ENCODE measurements at regions not wholly inside any gene's neighbourhood (a gene's known extent, or its start where the extent isn't known, plus 50 kb on each side); places are given as distances from the start of the nearest gene placed in this dataset.

GRCh38 chr2:20144196-20144595 lies 80.7 kb downstream of the SDC1 start:
- Histone ChIP-seq H3K4me3 (ENCODE audit: insufficient read depth, low read length) (no peak overlapping the region), H3K27me3 (ENCODE audit: insufficient read depth, low read length) (no peaks in the 10 kb centered on the region), H2AFZ (ENCODE audit: low read length) (no peak overlapping the region), H3K4me1 (ENCODE audit: insufficient read depth, low read length) (peaks cover 25% of the 10 kb centered on the region), H3K9me3 (ENCODE audit: low read depth, low read length) (no peaks in the 10 kb centered on the region), H4K20me1 (ENCODE audit: insufficient read depth, low read length) (no peaks in the 10 kb centered on the region), H3K36me3 (ENCODE audit: insufficient read depth, low read length) (no peaks in the 10 kb centered on the region), H3K79me2 (ENCODE audit: insufficient read depth, low read length) (no peaks in the 10 kb centered on the region), H3K4me2 (ENCODE audit: insufficient read depth, low read length) (no peak overlapping the region), H3K27ac (ENCODE audit: low read depth, low read length) (no peak overlapping the region)
- DNase-seq (ENCODE audit: insufficient read length, low spot score, missing footprints), result no peak
- no peak for TF ChIP-seq CTCF (IDR thresholded peaks at IDR 0.05; ENCODE audit: extremely low read depth, low read depth, low read length)

GRCh38 chr2:20143263-20143662 lies 81.7 kb downstream of the SDC1 start:
- TF ChIP-seq CTCF (IDR thresholded peaks at IDR 0.05; ENCODE audit: extremely low read depth, low read depth, low read length), result no peak
- H3K36me3 ChIP-seq (ENCODE audit: insufficient read depth, low read length), result no peaks in the 10 kb centered on the region
- H4K20me1 ChIP-seq (ENCODE audit: insufficient read depth, low read length), result no peaks in the 10 kb centered on the region
- no peaks in the 10 kb centered on the region for H3K27me3 ChIP-seq (ENCODE audit: insufficient read depth, low read length)
- no peak overlapping the region for H2AFZ ChIP-seq (ENCODE audit: low read length)
- H3K4me1 ChIP-seq (ENCODE audit: insufficient read depth, low read length), result peaks cover 22% of the 10 kb centered on the region
- H3K4me3 ChIP-seq (ENCODE audit: insufficient read depth, low read length), result no peak overlapping the region
- H3K27ac ChIP-seq (ENCODE audit: low read depth, low read length), result peak overlapping the region; percentile 20
- H3K4me2 ChIP-seq (ENCODE audit: insufficient read depth, low read length), result no peak overlapping the region
- no peaks in the 10 kb centered on the region for H3K79me2 ChIP-seq (ENCODE audit: insufficient read depth, low read length)
- no peak for DNase-seq (ENCODE audit: insufficient read length, low spot score, missing footprints)
- H3K9me3 ChIP-seq (ENCODE audit: low read depth, low read length), result no peaks in the 10 kb centered on the region

GRCh38 chr2:20141806-20142205 lies 83.1 kb downstream of the SDC1 start:
- peak overlapping the region; percentile 36 for H3K4me2 ChIP-seq (ENCODE audit: insufficient read depth, low read length)

More at GRCh38 chr2:20141806-20142205, 83.1 kb downstream of the SDC1 start:
- TF ChIP-seq CTCF (IDR thresholded peaks at IDR 0.05; ENCODE audit: extremely low read depth, low read depth, low read length), result no peak
- Histone ChIP-seq H4K20me1 (ENCODE audit: insufficient read depth, low read length) (no peaks in the 10 kb centered on the region), H3K79me2 (ENCODE audit: insufficient read depth, low read length) (no peaks in the 10 kb centered on the region), H3K27ac (ENCODE audit: low read depth, low read length) (peak overlapping the region; percentile 91), H3K36me3 (ENCODE audit: insufficient read depth, low read length) (no peaks in the 10 kb centered on the region), H3K4me1 (ENCODE audit: insufficient read depth, low read length) (peaks cover 18% of the 10 kb centered on the region), H3K9me3 (ENCODE audit: low read depth, low read length) (no peaks in the 10 kb centered on the region), H3K27me3 (ENCODE audit: insufficient read depth, low read length) (no peaks in the 10 kb centered on the region), H3K4me3 (ENCODE audit: insufficient read depth, low read length) (no peak overlapping the region), H2AFZ (ENCODE audit: low read length) (peak overlapping the region; percentile 84)
- DNase-seq (ENCODE audit: insufficient read length, low spot score, missing footprints), result no peak

Data from osteoblast (primary cell).